ENCODE measurements at regions not wholly inside any gene's neighbourhood (a gene's known extent, or its start where the extent isn't known, plus 50 kb on each side); places are given as distances from the start of the nearest gene placed in this dataset.
A peak's percentile ranks its signal among the peaks of the same experiment; 100 is the strongest.

- peak; percentile 52 to 67 for DNase-seq (ENCODE audit: low read depth in 2 of 2)
These were observed 205.8 kb upstream of the IER5L start for GRCh38 chr9:129383561-129384490.

DNA sequence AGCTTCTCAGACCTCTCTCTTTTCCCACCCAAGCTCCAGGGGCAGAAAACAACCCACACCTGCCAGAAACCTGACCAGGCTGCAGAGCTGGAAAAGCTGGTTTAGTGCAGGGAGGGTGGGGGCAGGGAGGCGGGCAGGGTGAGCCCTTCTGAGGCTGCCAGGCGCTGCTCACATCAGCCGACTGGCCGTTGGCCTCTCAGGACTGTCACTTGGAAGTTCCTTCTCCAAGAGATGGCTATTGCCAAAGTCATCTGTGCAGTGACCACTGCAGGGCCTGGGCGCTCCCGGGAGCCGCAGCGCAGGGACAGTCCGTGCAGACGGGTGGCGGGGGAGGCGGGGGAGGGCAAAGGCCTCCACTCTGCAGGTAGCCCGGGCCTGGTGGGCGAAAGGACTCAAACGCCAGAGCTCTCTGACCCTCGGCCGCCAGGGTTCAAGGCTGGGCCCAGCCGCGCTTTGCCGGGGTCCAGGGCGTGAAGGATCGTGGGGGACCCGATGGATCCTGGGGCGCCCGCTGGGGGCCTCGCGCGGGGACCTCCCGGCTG lies 205.0 kb upstream of the IER5L start:
- DNase-seq (ENCODE audit: low read depth in 2 of 2) = peak in 1 of 2 donors; percentile 27

GRCh38 chr9:129382281-129383018 lies 204.4 kb upstream of the IER5L start:
- no peak for DNase-seq (ENCODE audit: low read depth in 2 of 2)

DNA sequence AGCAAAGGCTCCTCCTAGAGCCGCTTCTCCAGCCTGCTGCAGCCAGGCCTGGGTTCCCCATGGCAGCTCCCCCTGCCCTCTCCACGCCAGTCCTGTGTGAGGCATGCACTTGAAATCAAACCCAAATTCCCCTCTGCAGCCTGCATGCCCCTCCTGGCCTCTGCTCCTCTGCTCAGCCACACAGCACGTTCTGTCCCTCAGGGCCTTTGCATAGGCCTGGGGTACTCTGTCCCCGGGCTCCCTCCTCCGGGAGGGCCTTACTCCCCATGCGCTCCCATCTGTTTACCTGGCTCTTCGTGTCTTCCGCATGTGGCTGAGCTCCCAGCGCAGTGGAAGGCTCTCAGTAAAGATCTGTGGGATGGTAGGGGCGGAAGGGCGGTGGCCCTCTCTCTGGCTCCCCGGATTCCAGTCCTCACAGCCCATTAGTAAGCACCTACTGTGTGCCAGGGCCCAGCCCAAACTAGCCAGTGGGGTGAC lies 203.5 kb upstream of the IER5L start:
- no peak for DNase-seq (ENCODE audit: low read depth in 2 of 2)

GRCh38 chr9:129380961-129381401 lies 202.9 kb upstream of the IER5L start:
- DNase-seq (ENCODE audit: low read depth in 2 of 2) = no peak

DNA sequence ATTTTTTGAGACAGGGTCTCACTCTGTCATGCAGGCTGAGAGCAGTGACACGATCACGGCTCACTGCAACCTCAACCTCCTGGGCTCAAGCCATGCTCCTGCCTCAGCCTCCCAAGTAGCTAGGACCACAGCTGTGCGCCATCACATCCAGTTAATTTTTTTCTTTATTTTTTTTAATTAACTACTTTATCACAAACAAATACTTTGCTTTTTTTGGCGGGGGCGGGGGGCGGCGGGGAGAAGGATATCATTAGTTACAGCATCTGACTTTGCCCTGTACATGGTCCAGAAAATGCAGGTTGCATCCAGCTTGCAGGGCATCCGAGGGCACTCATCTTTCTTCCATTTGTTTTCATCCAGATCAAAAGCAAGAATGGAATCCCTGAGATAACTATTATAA lies 201.8 kb upstream of the IER5L start:
- no peak for DNase-seq (ENCODE audit: low read depth in 2 of 2)

DNA sequence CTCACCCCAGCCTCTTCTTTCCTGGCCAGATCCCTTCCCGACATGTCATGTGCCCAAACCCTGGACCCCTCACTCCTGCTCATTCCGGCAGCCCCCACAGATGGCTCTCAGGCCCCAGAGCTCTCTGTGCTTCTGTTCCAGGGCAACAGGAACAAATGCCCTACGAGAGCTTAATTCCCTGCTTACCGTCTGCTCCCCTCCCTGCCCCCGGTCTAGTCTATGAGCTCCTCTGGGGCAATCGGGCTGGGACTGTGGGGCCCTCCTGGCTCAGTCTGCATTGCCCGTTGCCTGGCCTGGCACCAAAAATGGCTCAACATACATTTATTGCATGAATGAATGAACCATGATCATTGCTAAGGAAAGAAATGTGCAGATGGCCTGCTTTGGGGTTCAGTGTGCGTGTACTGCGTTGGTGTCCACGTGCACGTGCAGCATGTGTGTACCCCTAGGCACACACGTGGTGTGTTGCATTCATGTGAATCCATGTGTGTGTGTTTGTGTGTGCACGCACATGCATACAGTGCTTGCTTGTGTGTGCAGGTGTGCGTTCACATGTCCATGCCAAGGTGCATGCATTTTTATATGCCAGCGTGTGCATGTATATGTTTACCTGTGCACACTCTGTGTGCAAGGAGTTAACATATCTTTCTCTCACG lies 201.2 kb upstream of the IER5L start:
- DNase-seq (ENCODE audit: low read depth in 2 of 2) = no peak

DNA sequence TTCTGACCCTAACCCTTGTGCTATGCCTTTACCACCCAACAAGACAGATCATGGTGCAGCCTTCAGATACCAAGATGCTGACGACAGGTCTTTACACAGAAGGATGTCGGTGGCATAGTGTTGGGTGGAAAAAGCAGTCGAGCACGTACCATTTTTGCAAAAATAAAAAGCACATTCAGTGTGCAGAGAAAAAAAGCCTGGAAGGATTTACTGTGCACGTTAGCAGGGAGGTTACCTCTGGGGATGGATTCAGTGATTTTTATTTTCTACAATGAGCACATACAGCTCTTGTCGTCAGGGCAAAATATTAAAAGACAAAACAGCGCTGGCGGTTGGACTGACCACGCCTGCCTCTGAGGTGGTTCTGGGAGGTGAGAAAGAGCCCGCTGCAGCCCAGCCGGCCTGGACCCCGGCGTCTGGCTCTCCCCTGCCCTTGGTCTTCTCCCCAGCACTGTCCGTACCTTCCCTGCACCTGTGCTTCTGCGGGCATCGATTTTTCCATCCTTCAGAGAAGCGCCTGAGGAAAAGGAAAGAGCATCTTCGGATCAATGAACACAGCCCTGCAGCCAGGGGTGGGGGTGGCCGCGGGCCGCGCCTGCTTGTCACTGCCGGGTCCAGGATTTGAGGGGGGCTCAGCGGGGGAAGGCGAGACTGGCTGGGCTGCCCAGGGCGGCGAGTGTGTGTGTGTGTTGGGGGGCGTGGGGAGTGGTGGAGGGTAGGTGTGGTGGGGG lies 200.0 kb upstream of the IER5L start:
- no peak for DNase-seq (ENCODE audit: low read depth in 2 of 2)

DNA sequence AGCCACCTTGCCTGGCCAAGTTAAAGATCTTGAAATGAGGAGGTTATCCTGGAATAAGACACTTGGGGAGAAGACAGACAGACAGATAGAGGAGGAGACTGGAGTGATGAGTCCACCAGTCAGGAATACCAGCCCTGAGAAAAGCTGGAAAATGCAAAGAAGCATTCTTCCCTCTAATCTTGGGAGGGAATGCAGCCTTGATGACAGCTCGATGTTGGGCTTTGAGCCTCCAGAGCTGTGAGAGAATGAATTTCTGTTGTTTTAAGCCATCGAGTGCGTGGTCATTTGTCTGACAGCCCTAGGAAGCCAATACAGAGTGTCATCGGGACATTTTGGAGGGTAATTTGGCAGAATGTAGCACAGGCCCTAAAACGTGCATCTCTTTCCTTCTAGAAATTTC lies 199.1 kb upstream of the IER5L start:
- no peak for DNase-seq (ENCODE audit: low read depth in 2 of 2)

GRCh38 chr9:129375845-129376244 lies 197.8 kb upstream of the IER5L start:
- no peak for DNase-seq (ENCODE audit: low read depth in 2 of 2)

DNA sequence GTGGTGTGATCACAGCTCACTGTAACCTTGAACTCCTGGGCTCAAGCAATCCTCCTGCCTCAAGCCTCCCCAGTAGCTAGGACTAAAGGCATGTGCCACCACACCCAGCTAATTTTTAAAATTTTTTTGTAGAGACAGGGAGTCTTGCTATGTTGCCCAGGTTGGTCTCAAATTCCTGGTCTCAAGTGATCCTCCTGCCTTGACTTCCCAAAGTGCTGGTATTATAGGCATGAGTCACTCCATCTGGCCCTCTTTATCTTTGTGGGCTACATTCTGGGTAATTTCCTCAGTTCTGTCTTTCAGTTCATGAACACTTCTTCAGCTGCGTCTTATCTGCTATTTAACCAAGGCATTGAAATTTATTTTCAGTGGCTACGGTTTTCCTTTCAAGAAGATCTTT lies 196.6 kb upstream of the IER5L start:
- DNase-seq (ENCODE audit: low read depth in 2 of 2) = no peak

GRCh38 chr9:129374231-129374630 lies 196.2 kb upstream of the IER5L start:
- DNase-seq (ENCODE audit: low read depth in 2 of 2) = no peak

- DNase-seq (ENCODE audit: low read depth in 2 of 2) = no peak
These were observed 195.3 kb upstream of the IER5L start for GRCh38 chr9:129373361-129373760.

DNA sequence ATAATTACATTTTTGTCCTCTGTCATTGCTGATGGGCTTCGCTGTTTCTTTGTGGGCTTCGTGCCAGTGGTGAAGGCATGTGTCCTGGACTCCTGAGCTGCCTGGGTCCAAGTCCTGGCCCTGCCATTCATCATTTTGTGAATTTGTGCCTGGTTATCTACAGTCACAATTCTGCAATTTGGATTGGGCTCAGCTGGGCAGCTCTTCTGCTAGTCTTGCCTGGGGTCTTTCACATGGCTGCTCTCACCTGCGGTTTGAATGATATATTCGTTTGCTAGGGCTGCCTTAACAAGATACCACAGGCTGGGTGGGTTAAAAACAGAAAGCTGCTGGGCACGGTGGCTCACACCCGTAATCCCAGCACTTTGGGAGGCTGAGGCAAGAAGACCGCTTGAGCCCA lies 192.7 kb upstream of the IER5L start:
- no peak for DNase-seq (ENCODE audit: low read depth in 2 of 2)

DNA sequence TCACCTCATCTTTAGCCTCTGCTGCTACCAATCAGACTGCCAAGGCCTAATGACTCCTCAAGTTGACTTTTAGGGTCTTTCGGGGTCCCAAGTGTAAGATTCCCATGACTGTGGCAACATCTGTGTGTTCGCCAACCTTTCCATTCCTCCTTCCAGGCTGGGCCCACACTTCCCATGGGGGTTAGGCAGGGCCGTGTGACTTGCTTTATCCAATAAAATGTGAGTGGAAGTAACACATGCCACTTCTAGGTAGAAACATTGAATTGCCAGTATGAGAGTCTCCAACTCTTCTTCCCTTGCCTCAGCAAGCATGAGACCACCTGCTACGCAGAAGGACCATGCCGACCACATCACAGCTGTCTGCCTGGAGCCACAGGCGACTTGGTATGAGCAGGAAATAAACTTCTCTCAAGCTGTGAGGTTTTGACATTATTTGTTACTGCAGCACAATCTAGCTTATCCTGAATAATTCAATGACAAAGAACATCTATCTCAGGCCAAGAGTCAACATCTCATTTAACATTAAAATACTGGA lies 190.4 kb upstream of the IER5L start:
- DNase-seq (ENCODE audit: low read depth in 2 of 2) = no peak

GRCh38 chr9:129367287-129367686 lies 189.2 kb upstream of the IER5L start:
- no peak for DNase-seq (ENCODE audit: low read depth in 2 of 2)

GRCh38 chr9:129365196-129365595 lies 187.1 kb upstream of the IER5L start:
- no peak for DNase-seq (ENCODE audit: low read depth in 2 of 2)

- no peak for DNase-seq (ENCODE audit: low read depth in 2 of 2)
These were observed 185.3 kb upstream of the IER5L start for GRCh38 chr9:129363216-129363873.

- no peak for DNase-seq (ENCODE audit: low read depth in 2 of 2)
These were observed 184.4 kb upstream of the IER5L start for GRCh38 chr9:129362287-129363000.

DNA sequence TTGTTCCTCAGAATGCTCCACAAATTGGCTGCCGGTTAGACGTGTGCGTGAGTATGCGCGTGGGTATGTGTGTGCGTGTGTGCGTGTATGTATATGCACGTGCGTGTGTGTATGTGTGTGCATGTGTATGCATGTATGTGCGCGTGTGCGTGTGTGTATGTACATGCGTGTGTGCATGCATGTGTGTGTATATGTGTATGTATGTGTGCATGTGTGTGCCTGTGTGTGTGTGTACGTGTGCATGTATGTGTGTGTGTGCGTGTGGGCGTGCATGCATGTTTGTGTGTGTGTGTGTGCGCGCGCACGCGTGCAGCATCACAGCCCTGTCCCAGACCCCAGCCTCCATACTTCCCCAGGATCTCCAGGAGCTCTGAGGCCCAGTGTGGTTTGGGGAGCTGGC lies 183.1 kb upstream of the IER5L start:
- DNase-seq (ENCODE audit: low read depth in 2 of 2) = no peak

Data from lung microvascular endothelial cell (primary cell).